IPS-20b (cell line): ENCODE measurements at regions not wholly inside any gene's neighbourhood (a gene's known extent, or its start where the extent isn't known, plus 50 kb on each side); places are given as distances from the start of the nearest gene placed in this dataset.

ENCODE experiments used
- H3K27ac ChIP-seq: one replicate; pipeline ENCODE4 v1.5.1; 2013; ENCODE audit warnings: low read length
- H3K27me3 ChIP-seq: 2 replicates; pipeline ENCODE4 v1.6.1; 2013; ENCODE audit warnings: mild to moderate bottlenecking, low read length, inconsistent platforms; ENCODE audit not compliant: insufficient read depth
- H3K36me3 ChIP-seq: 2 replicates; pipeline ENCODE4 v1.6.1; 2013; ENCODE audit warnings: low read depth, mild to moderate bottlenecking, inconsistent platforms, low read length, moderate library complexity; ENCODE audit not compliant: insufficient read depth
- H3K4me1 ChIP-seq: 2 replicates; pipeline ENCODE4 v1.6.1; 2013; ENCODE audit warnings: mild to moderate bottlenecking, control low read depth, inconsistent platforms, low read length, moderate library complexity; ENCODE audit not compliant: insufficient read depth
- H3K4me3 ChIP-seq: 2 replicates; pipeline ENCODE4 v1.5.1; 2013; ENCODE audit warnings: mild to moderate bottlenecking, low read length, inconsistent platforms
- H3K9ac ChIP-seq: 2 replicates; pipeline ENCODE4 v1.6.1; 2013; ENCODE audit warnings: low read depth, mild to moderate bottlenecking, inconsistent platforms, low read length, moderate library complexity
- H3K9me3 ChIP-seq: 2 replicates; pipeline ENCODE4 v1.6.1; 2013; ENCODE audit warnings: mild to moderate bottlenecking, low read depth, low read length, inconsistent platforms; ENCODE audit not compliant: insufficient read depth

GRCh38 chrY:12981074-12981473 is 76.4 kb downstream of the DDX3Y start:
- no peaks in the 10 kb centered on the region for H3K36me3 ChIP-seq
- H3K9ac ChIP-seq, result no peak overlapping the region
- H3K4me3 ChIP-seq, result no peak overlapping the region
- H3K9me3 ChIP-seq, result no peaks in the 10 kb centered on the region
- no peaks in the 10 kb centered on the region for H3K27me3 ChIP-seq
- H3K27ac ChIP-seq, result no peak overlapping the region
- peaks cover 5% of the 10 kb centered on the region; the same call in 1 of the 2 replicates for H3K4me1 ChIP-seq

GRCh38 chrY:12982249-12982829 is 77.7 kb downstream of the DDX3Y start:
- Histone ChIP-seq H3K9ac (no peak overlapping the region), H3K9me3 (peaks cover 3% of the 10 kb centered on the region; the same call in 1 of the 2 replicates), H3K27me3 (no peaks in the 10 kb centered on the region), H3K27ac (no peak overlapping the region), H3K36me3 (no peaks in the 10 kb centered on the region), H3K4me1 (peaks cover 5% of the 10 kb centered on the region; the same call in 1 of the 2 replicates), H3K4me3 (no peak overlapping the region)

- Histone ChIP-seq H3K36me3 (no peaks in the 10 kb centered on the region), H3K27me3 (no peaks in the 10 kb centered on the region), H3K9ac (peak overlapping the region; percentile 47; the same call in 1 of the 2 replicates), H3K9me3 (peaks cover 3% of the 10 kb centered on the region; the same call in 1 of the 2 replicates), H3K27ac (peak overlapping the region; percentile 3), H3K4me1 (peaks cover 5% of the 10 kb centered on the region; the same call in 1 of the 2 replicates), H3K4me3 (peak overlapping the region; percentile 23; the same call in 1 of the 2 replicates)
These were observed 80.1 kb downstream of the DDX3Y start for GRCh38 chrY:12984637-12985344.

- Histone ChIP-seq H3K9ac (no peak overlapping the region), H3K4me3 (no peak overlapping the region), H3K4me1 (no peaks in the 10 kb centered on the region), H3K36me3 (no peaks in the 10 kb centered on the region), H3K9me3 (no peaks in the 10 kb centered on the region), H3K27me3 (no peaks in the 10 kb centered on the region), H3K27ac (no peak overlapping the region)
These were observed 112.8 kb downstream of the DDX3Y start for GRCh38 chrY:13017493-13017892.

- Histone ChIP-seq H3K36me3 (no peaks in the 10 kb centered on the region), H3K9ac (no peak overlapping the region), H3K9me3 (no peaks in the 10 kb centered on the region), H3K4me1 (no peaks in the 10 kb centered on the region), H3K27me3 (no peaks in the 10 kb centered on the region), H3K4me3 (no peak overlapping the region), H3K27ac (no peak overlapping the region)
These were observed 114.8 kb downstream of the DDX3Y start for GRCh38 chrY:13019486-13019885.

- Histone ChIP-seq H3K9ac (no peak overlapping the region), H3K36me3 (no peaks in the 10 kb centered on the region), H3K4me1 (no peaks in the 10 kb centered on the region), H3K9me3 (no peaks in the 10 kb centered on the region), H3K27me3 (no peaks in the 10 kb centered on the region), H3K27ac (no peak overlapping the region), H3K4me3 (no peak overlapping the region)
These were observed 116.2 kb downstream of the DDX3Y start for GRCh38 chrY:13020839-13021238.

GRCh38 chrY:13023607-13024006 is 118.9 kb downstream of the DDX3Y start:
- Histone ChIP-seq H3K9ac (no peak overlapping the region), H3K4me3 (no peak overlapping the region), H3K36me3 (no peaks in the 10 kb centered on the region), H3K27me3 (no peaks in the 10 kb centered on the region), H3K27ac (no peak overlapping the region), H3K4me1 (0 out of 2 replicates have a peak, but pooled peaks cover 3% of the 10 kb centered on the region), H3K9me3 (no peaks in the 10 kb centered on the region)

- no peak overlapping the region for H3K4me3 ChIP-seq
- H3K27me3 ChIP-seq, result no peaks in the 10 kb centered on the region
- no peaks in the 10 kb centered on the region for H3K36me3 ChIP-seq
- no peak overlapping the region for H3K27ac ChIP-seq
- 0 out of 2 replicates have a peak, but pooled peaks cover 3% of the 10 kb centered on the region for H3K4me1 ChIP-seq
- H3K9me3 ChIP-seq, result no peaks in the 10 kb centered on the region
- H3K9ac ChIP-seq, result no peak overlapping the region
These were observed 119.8 kb downstream of the DDX3Y start for GRCh38 chrY:13024447-13024846.

GRCh38 chrY:13026906-13027305 is 122.2 kb downstream of the DDX3Y start:
- Histone ChIP-seq H3K36me3 (no peaks in the 10 kb centered on the region), H3K4me3 (no peak overlapping the region), H3K27ac (no peak overlapping the region), H3K9ac (no peak overlapping the region), H3K27me3 (no peaks in the 10 kb centered on the region), H3K9me3 (no peaks in the 10 kb centered on the region), H3K4me1 (0 out of 2 replicates have a peak, but pooled peaks cover 3% of the 10 kb centered on the region)

GRCh38 chrY:13040232-13040631 is 135.6 kb downstream of the DDX3Y start:
- Histone ChIP-seq H3K9me3 (no peaks in the 10 kb centered on the region), H3K4me3 (no peak overlapping the region), H3K27me3 (no peaks in the 10 kb centered on the region), H3K4me1 (no peaks in the 10 kb centered on the region), H3K36me3 (no peaks in the 10 kb centered on the region), H3K27ac (no peak overlapping the region), H3K9ac (no peak overlapping the region)

GRCh38 chrY:13053501-13053900 is 148.8 kb downstream of the DDX3Y start:
- H3K27ac ChIP-seq, result no peak overlapping the region
- H3K36me3 ChIP-seq, result no peaks in the 10 kb centered on the region
- H3K9ac ChIP-seq, result no peak overlapping the region
- no peaks in the 10 kb centered on the region for H3K27me3 ChIP-seq
- H3K4me1 ChIP-seq, result no peaks in the 10 kb centered on the region; the same call in 1 of the 2 replicates
- H3K9me3 ChIP-seq, result no peaks in the 10 kb centered on the region
- no peak overlapping the region for H3K4me3 ChIP-seq

GRCh38 chrY:13066372-13066771 is 161.7 kb downstream of the DDX3Y start:
- Histone ChIP-seq H3K27ac (no peak overlapping the region), H3K4me3 (no peak overlapping the region), H3K36me3 (no peaks in the 10 kb centered on the region), H3K9me3 (peaks cover under 1% of the 10 kb centered on the region; the same call in 1 of the 2 replicates), H3K4me1 (no peaks in the 10 kb centered on the region), H3K27me3 (no peaks in the 10 kb centered on the region), H3K9ac (no peak overlapping the region)
